SK-MEL-5 (cell line): ENCODE measurements at regions not wholly inside any gene's neighbourhood (a gene's known extent, or its start where the extent isn't known, plus 50 kb on each side); places are given as distances from the start of the nearest gene placed in this dataset.

ENCODE experiments used
- DNase-seq: peaks from one replicate; pipeline ENCODE4 v3.0.0-alpha.2; 2016; ENCODE audit warnings: low read depth, low spot score
- in situ Hi-C: cut with HindIII; loops from 2 replicates; pipeline ENCODE4 v1.10.0; 2016; ENCODE audit warnings: low sequenced_read_pairs, high pct_unique_total_duplicates, low pct_unique_long_range_greater_than_20kb

- in situ Hi-C loops: no loop called here
These were observed 128.5 kb downstream of the BCOR start for GRCh38 chrX:39969099-39969818.

DNA sequence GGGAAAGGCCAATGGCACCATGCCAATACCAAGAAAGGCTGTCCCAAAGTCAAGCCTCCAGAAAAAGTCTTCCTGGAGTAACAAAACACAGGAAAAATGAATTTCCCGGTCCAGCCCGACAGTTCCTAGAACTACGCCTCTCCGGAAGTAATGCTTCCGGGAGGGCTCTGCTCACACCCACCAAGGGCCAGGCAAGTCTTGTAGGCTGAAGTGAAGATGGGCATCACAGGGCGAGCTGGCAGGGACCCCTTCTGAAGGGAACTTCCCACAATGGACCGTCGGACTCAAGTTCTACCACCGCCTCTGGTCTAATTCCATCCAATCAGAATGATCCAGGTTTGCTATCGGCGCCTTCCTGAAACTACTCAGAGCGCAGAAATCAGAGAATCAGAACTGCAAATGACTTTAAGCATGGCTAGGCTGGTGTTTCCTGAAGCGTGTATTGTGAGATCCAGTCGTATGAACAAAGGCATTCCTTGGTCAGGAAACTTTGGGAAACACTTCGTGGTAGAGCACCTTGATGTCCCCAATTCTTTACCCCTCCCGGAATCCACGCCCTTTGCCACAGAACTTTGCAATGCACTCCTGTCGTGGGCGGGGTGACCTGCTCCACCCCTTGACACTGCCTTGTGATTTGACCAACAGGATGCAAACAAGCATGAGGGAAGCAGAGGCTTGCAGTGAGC is 127.8 kb downstream of the BCOR start:
- in situ Hi-C loops: no loop called here
- no peak for DNase-seq

More at GRCh38 chrX:39969099-39969818, 128.5 kb downstream of the BCOR start:
- no peak for DNase-seq

DNA sequence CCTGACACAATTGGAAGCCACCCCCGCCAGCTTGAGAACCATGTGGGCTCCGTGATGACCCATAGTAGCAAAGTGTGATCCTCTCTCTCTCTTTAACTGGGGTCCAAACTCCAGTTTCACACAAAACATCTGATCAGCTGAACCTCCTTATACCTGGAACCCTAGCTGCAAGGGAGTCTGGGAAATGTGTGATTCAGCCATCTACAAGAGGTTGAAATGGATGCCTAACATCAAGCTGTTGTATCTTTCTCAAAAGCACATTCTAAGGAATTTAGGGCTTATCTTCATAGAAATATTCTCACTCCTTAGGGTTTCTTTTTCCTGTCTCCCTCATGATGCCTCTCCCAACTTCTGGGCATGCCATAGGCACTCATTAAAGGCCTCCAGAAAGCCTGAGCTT is 126.0 kb downstream of the BCOR start:
- in situ Hi-C loops: no loop called here
- no peak for DNase-seq

DNA sequence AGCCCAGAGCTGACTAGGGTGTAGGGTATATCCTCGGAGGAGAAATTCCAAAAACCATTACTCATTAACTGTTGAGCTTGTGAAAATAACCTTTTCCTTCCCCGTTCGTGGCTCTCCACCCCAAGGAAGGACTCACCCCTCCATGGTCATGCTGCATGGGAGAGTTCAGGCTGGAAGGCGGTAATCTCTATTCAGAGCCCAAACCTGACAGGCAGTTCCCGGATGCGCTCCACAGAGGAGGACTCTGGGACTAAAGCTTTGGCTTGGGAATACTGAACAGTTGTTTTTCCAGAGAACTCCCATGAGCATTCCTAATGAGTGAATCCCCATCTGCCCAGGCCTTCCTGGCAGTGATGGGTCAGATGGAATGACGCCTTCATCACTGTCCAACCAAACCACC is 125.4 kb downstream of the BCOR start:
- DNase-seq: no peak
- in situ Hi-C loops: no loop called here

DNA sequence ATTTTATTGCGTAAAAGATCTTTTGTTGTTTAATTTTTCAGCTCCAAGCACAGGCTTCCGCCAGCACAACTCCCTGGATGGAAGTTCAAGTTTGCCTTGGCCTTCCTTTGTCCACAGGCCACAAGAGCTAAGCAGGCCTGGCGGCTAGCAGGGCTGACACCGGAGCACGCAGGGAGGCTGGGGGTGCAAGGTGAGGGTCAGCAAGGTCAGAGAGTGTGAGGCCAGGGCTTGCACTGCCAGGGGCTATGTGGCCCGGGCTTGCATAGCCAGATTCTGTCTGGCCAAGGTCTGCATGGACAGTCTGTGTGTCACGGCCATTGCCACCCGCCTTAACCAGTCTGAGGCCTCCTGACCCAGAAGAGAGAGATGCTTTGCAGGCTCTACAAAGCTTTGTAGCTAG is 123.9 kb downstream of the BCOR start:
- in situ Hi-C loops: no loop called here
- no peak for DNase-seq

DNA sequence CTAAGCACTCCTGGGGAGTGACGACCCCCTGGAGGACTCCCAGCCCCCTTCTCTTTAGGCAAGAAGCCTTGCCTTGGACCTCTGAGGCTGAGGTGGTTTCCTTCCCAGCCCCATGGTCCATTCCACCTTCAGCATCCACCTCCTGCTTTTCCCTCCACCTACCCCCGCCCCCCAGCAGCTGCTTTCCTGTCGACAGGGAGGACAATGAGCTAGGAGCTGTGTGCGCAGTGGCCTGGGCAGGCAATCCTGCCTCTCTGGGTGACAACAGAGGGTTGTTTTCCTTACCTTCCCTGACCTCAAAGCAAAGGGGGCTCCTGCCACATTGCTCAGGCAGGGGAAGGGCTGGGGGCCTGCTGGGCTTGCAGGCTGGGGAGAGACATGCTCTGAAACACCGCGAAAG is 123.5 kb downstream of the BCOR start:
- no peak for DNase-seq
- in situ Hi-C loops: no loop called here

GRCh38 chrX:39975101-39975925 is 122.4 kb downstream of the BCOR start:
- peak; percentile 12 for DNase-seq
- in situ Hi-C loops: no loop called here

DNA sequence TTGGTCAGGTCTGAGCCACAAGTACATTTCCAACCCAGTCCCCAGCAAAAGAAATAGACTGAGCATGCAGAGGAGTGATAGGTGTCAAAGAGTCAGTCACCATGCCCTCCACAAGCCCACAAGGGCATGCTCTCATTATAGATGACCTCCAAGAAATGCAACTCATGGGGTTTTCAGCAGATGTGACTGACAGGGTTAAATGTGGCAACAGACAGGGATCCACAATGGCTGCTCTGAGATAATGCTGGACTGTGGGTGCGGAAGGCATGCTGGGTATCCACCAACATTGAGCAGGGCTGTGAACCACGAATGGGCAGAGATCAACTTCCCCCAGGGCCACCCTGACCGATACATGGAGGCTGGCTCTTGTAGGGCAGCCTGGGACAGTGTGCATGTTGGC is 115.8 kb downstream of the BCOR start:
- no peak for DNase-seq
- in situ Hi-C loops: no loop called here

- no peak for DNase-seq
- in situ Hi-C loops: no loop called here
These were observed 114.8 kb downstream of the BCOR start for GRCh38 chrX:39982948-39983347.

DNA sequence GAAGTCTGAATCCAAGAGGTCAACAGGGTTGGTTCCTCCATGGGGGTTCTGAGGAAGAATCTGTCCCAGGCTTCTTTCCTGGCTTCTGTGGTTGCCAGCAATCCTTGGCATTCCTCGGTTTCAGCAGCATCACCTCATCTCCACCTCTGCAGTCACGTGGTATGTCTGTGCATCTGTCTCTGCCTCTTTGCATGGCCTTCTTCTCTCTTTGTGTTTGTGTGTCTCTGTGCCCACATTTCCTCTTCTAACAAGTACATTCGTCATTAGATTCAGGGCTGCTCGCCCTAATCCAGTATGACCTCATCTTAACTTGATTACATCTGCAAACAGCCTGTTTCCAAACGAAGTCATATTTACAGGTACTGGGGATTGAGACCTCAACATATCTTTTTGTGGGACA is 114.0 kb downstream of the BCOR start:
- in situ Hi-C loops: no loop called here
- no peak for DNase-seq

- no peak for DNase-seq
- in situ Hi-C loops: no loop called here
These were observed 113.4 kb downstream of the BCOR start for GRCh38 chrX:39984191-39984956.

DNA sequence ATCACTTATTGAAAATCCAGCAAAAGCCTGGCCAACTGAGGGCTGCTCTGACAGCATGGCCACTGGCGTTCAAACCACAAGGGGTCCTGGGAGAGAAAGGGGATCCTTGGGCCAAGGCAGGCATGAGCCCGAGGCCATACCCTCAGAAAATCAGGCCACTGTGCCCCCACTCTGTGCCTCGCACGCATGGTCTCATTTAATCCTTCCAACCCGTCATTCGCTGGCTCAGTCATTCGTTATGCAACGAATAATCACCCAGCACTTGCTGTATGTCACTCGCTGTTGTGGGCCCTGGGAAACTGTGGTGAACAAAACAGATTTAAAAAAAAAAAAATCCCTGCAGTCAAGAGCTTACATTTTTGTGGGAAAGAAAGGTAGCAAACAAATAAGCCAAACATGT is 112.7 kb downstream of the BCOR start:
- in situ Hi-C loops: no loop called here
- no peak for DNase-seq

DNA sequence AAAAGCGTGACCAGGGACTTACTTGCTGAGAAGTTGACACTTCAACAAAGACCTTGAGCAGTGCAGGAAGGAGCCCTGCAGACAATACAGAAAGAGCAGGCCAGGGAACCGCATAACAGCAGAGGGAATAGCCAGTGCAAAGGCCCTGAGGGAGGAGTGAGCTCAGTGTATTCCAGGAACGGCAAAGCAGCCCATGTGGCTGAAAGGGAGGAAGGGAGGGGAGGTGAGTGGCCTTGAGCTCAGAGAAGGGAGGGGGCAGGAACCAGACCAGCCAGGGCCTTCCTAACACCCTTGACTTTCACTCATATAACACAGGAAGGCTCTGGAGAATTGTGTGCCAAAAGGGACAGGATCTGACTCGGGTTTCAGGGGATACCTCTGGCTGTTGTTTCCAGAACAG is 112.2 kb downstream of the BCOR start:
- DNase-seq: no peak
- in situ Hi-C loops: no loop called here

DNA sequence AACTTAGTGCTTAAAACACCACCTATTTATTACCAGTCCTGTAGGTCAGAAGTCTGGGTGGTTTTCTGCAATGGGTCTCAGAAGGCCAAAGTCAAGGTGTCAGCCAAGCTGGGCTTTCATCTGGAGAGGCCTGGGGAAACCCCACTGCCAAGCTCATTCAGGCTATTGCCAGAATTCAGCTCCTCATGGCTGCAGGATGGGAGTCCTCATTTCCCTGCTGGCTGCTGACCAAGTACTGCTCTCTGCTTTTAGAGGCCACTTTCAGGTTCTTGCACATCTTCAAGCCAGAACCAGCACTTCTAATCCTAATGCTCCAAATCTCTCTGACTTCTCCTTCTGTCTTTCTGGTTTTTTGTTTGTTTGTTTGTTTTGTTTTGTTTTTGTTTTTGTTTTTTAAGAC is 109.3 kb downstream of the BCOR start:
- no peak for DNase-seq
- in situ Hi-C loops: no loop called here

DNA sequence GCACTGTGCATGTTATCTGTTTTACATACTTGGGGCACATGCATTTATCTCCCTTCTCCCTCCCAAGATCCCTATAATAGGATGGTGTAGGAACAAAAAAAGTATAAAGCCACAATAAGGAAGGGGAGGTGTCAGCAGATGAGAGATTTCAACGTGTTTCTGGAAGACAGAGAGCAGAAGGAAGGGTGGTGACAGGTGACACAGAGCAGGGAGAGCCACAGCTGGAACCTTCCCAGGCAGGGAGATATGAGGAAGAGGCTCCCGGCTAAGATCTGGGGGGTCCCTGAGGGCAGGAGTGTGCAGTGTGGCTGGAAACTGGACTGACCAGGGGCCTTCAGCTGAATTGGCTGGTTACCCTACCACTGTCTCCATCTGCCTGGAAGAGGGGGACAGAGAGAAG is 107.4 kb downstream of the BCOR start:
- DNase-seq: no peak
- in situ Hi-C loops: no loop called here

DNA sequence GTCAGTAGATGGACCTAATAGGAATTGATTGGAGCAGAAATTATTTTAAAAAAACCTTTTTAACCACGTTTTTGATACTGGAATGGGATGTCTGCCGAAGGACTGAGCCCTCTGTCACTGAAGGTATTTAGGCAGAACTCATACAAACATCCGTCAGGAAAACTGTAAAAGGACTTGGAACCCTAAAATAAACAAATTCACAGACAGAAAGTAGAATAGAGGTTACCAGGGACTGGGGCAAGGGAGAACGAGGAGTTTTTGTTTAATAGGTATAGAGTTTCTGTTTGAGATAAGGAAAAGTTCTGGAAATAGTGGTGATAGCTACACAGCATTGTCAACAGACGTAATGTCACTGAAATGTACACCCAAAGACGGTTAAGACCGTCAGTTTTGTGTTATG is 105.5 kb downstream of the BCOR start:
- DNase-seq: no peak
- in situ Hi-C loops: no loop called here

- DNase-seq: no peak
- in situ Hi-C loops: no loop called here
These were observed 102.3 kb downstream of the BCOR start for GRCh38 chrX:39995457-39995856.

- in situ Hi-C loops: no loop called here
- DNase-seq: no peak
These were observed 101.2 kb downstream of the BCOR start for GRCh38 chrX:39996536-39996935.
